ENCODE measurements at regions not wholly inside any gene's neighbourhood (a gene's known extent, or its start where the extent isn't known, plus 50 kb on each side); places are given as distances from the start of the nearest gene placed in this dataset.

DNA sequence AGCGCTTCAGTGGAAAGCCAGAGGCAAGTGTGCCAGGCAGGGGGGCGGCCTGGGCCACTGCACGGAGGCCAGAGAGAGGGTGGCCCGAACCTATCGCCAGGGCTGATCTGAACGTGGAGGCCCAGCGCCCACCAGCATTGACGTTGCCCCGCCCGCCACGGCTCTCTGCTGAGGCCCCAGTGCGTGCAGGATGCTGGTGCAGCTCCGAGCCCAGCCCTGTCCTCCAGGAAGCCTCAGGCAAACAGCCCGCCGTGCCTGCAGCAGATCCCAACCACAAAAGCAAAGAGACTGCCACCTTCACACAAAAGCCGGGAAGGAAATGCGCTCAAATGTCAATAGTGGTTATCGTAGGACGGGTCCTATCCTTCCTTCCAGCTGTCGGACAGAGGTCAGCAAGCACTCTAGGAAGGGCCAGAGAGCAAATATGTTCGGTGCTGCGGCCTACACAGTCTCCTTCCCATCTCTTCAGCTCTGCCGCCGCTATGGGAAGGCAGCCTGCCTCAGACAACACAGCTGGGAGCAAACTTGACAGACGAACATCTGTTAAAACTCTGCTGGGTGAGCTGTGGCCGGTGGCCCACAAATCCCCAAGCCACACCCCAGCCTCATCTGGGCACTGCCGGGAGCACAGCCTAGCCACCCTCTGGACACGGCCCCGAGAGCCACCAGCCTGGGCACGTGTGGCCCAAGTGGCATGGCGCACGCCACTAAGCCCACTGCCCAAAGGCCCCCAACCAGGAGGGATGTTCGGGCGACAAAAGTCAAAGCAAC lies 146.2 kb downstream of the CRYBB2 start:
- TF ChIP-seq CEBPB (IDR thresholded peaks at IDR 0.05; ENCODE audit: low read depth): no peak
- TF ChIP-seq SIN3A (IDR thresholded peaks at IDR 0.05; ENCODE audit: low read depth): no peak
- no peak for TF ChIP-seq CTCF (IDR thresholded peaks at IDR 0.05 in 2 of 3, conservative IDR thresholded peaks at IDR 0.05 in 1 of 3; ENCODE audit: borderline replicate concordance in 1 of 3, insufficient read depth in 1 of 3, low read depth in 2 of 3, low read length in 2 of 3)
- no peak for TF ChIP-seq POLR2A (IDR thresholded peaks at IDR 0.05; ENCODE audit: borderline replicate concordance, extremely low read depth, insufficient read depth, insufficient read length)
